Caco-2 (cell line): ENCODE measurements at regions not wholly inside any gene's neighbourhood (a gene's known extent, or its start where the extent isn't known, plus 50 kb on each side); places are given as distances from the start of the nearest gene placed in this dataset.
"Not testable (repeated sequence)": the region's sequence is repeated elsewhere in the genome, so short reads cannot be mapped to it uniquely, and the experiment has no call there.

Source experiments
- BruUV-seq: library from RNA; stranded (reverse); fragments of 400-500 nt; replicated peaks from 2 replicates; lab custom pipeline; 2021; lab: Mats Ljungman, UMichigan
- CTCF ChIA-PET: fragments of 300-600 bp; sonication (Branson Sonifier 250); formaldehyde crosslinking; loops from one replicate; lab custom pipeline; 2022; ENCODE audit warnings: antibody characterized with exemption; lab: Charles Lee
- POLR2A ChIA-PET: fragments of 300-600 bp; sonication (Branson Sonifier 250); formaldehyde crosslinking; loops from one replicate; lab custom pipeline; 2022; ENCODE audit warnings: antibody characterized with exemption; lab: Charles Lee
- DNase-seq, 2 experiments: peaks; one replicate each; pipeline versions ENCODE4 v3.0.0 to v3.0.0-alpha.2; 2020 to 2022
- H3K27me3 ChIP-seq: replicated peaks from 2 replicates; pipeline ENCODE4 v1.6.0; 2011; ENCODE audit warnings: low read length; ENCODE audit not compliant: control insufficient read depth, insufficient read depth
- H3K36me3 ChIP-seq: 2 replicates; pipeline ENCODE4 v1.5.1; 2011; ENCODE audit warnings: low read length; ENCODE audit not compliant: control insufficient read depth, insufficient read depth
- H3K4me1 ChIP-seq: fragments of 250-450 bp; sonication (Bioruptor Pico); 2 replicates; pipeline ENCODE4 v1.5.1; 2020; ENCODE audit warnings: mild to moderate bottlenecking
- H3K4me3 ChIP-seq: 2 replicates; pipeline ENCODE4 v1.5.1; 2011; ENCODE audit warnings: low read depth, mild to moderate bottlenecking, control low read depth, low read length
- H3K9me3 ChIP-seq: fragments of 250-450 bp; sonication (Bioruptor Pico); 2 replicates; pipeline ENCODE4 v1.5.1; 2020; ENCODE audit warnings: mild to moderate bottlenecking, moderate library complexity
- H3K27ac Mint-ChIP-seq: one replicate; pipeline ENCODE4 v1.8.0; 2022; ENCODE audit warnings: mixed read lengths; ENCODE audit not compliant: unreplicated experiment
- H3K27me3 Mint-ChIP-seq: one replicate; pipeline ENCODE4 v1.8.0; 2022; ENCODE audit warnings: mixed read lengths; ENCODE audit not compliant: insufficient read depth, unreplicated experiment
- H3K36me3 Mint-ChIP-seq: one replicate; pipeline ENCODE4 v1.8.0; 2022; ENCODE audit warnings: mild to moderate bottlenecking, mixed read lengths; ENCODE audit not compliant: insufficient read depth, unreplicated experiment
- H3K4me1 Mint-ChIP-seq: one replicate; pipeline ENCODE4 v1.8.0; 2022; ENCODE audit warnings: low read depth, mixed read lengths; ENCODE audit not compliant: unreplicated experiment
- H3K4me3 Mint-ChIP-seq: one replicate; pipeline ENCODE4 v1.8.0; 2022; ENCODE audit warnings: mild to moderate bottlenecking, moderate library complexity, mixed read lengths; ENCODE audit not compliant: unreplicated experiment
- H3K9me3 Mint-ChIP-seq: one replicate; pipeline ENCODE4 v1.8.0; 2022; ENCODE audit warnings: mixed read lengths; ENCODE audit not compliant: unreplicated experiment
- CTCF ChIP-seq, 2 experiments: fragments of 200-600 bp in 1 of 2; IDR thresholded peaks; 1 replicate in 1 of 2; 2 replicates in 1 of 2; pipeline versions ENCODE4 v1.5.1 to v1.8.0; 2011 to 2022; ENCODE audit warnings: antibody characterized with exemption in 1 of 2, control low read depth in 1 of 2, inconsistent platforms in 1 of 2, low read depth in 1 of 2, low read length in 1 of 2, mild to moderate bottlenecking in 1 of 2, moderate library complexity in 1 of 2; ENCODE audit not compliant: insufficient read depth in 1 of 2, severe bottlenecking in 1 of 2, unreplicated experiment in 1 of 2
- intact Hi-C: fragments of 100-400 bp; cut with micrococcal nuclease; formaldehyde crosslinking; loops from one replicate; pipeline ENCODE4 v1.10.0; 2022; ENCODE audit not compliant: unreplicated experiment

DNA sequence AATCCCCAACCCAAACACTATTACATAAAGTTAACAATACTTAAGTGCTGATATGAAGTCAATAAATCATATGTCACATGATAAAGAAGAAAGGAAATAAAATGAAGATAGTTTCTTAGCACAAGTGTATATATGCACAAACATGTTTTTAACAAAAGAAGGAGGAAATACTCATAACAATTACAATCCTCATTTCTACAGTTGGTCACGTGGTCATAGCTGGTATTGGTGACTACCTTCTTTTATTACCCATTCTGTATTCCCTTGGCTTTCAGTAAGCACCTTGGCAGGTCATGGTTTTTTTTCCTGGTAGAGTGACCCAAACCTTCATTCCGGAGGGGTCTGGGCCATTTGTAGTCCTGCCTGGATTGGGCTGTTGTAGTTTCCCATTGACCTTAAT, 137.1 kb upstream of the KCND3 start:
- CTCF ChIA-PET, result no interaction called here

GRCh38 chr1:112127606-112128005, 138.1 kb upstream of the KCND3 start:
- H3K36me3 Mint-ChIP-seq, H3K9me3 Mint-ChIP-seq, BruUV-seq, H3K4me1 ChIP-seq, CTCF ChIA-PET, H3K27me3 Mint-ChIP-seq, DNase-seq, H3K9me3 ChIP-seq, intact Hi-C loops, H3K4me1 Mint-ChIP-seq, H3K27ac Mint-ChIP-seq, H3K36me3 ChIP-seq, POLR2A ChIA-PET, H3K4me3 ChIP-seq, H3K4me3 Mint-ChIP-seq, H3K27me3 ChIP-seq: not testable (repeated sequence)

More for the DNA sequence above, 137.1 kb upstream of the KCND3 start:
- Histone ChIP-seq H3K4me3 (no peak overlapping the region), H3K36me3 (no peaks in the 10 kb centered on the region), H3K4me1 (no peaks in the 10 kb centered on the region), H3K27me3 (no peaks in the 10 kb centered on the region), H3K9me3 (no peaks in the 10 kb centered on the region)
- H3K27ac Mint-ChIP-seq, result no peak overlapping the region
- intact Hi-C loops, result no loop called here
- H3K4me1 Mint-ChIP-seq, result no peaks in the 10 kb centered on the region
- no peak overlapping the region for H3K4me3 Mint-ChIP-seq
- no peaks in the 10 kb centered on the region for H3K36me3 Mint-ChIP-seq
- BruUV-seq, result no TSS peak
- H3K27me3 Mint-ChIP-seq, result peaks cover 5% of the 10 kb centered on the region
- POLR2A ChIA-PET, result no interaction called here
- no peaks in the 10 kb centered on the region for H3K9me3 Mint-ChIP-seq
- no peak for TF ChIP-seq CTCF (IDR thresholded peaks at IDR 0.05; ENCODE audit: insufficient read depth in 1 of 2, low read depth in 1 of 2, low read length in 1 of 2, severe bottlenecking in 1 of 2, unreplicated experiment in 1 of 2)
- no peak for DNase-seq

- H3K27ac Mint-ChIP-seq, result no peak overlapping the region
- ChIA-PET CTCF (no interaction called here), POLR2A (no interaction called here)
- H3K4me3 Mint-ChIP-seq, result no peak overlapping the region
- BruUV-seq, result no TSS peak
- no peaks in the 10 kb centered on the region for H3K4me1 Mint-ChIP-seq
- no peaks in the 10 kb centered on the region for H3K9me3 Mint-ChIP-seq
- no peaks in the 10 kb centered on the region for H3K4me1 ChIP-seq
- H3K4me3 ChIP-seq, result no peak overlapping the region
- no peaks in the 10 kb centered on the region for H3K36me3 ChIP-seq
- intact Hi-C loops, result no loop called here
- no peaks in the 10 kb centered on the region for H3K36me3 Mint-ChIP-seq
- no peaks in the 10 kb centered on the region for H3K27me3 ChIP-seq
- H3K9me3 ChIP-seq, result no peaks in the 10 kb centered on the region
- H3K27me3 Mint-ChIP-seq, result peaks cover 12% of the 10 kb centered on the region
- no peak for DNase-seq
- no peak for TF ChIP-seq CTCF (IDR thresholded peaks at IDR 0.05; ENCODE audit: insufficient read depth in 1 of 2, low read depth in 1 of 2, low read length in 1 of 2, severe bottlenecking in 1 of 2, unreplicated experiment in 1 of 2)
Measured at GRCh38 chr1:112133487-112133886, 144.0 kb upstream of the KCND3 start.

GRCh38 chr1:112140743-112141142, 151.3 kb upstream of the KCND3 start:
- H3K36me3 ChIP-seq, result no peaks in the 10 kb centered on the region
- H3K4me1 Mint-ChIP-seq, result no peaks in the 10 kb centered on the region
- no TSS peak for BruUV-seq
- intact Hi-C loops, result no loop called here
- DNase-seq, result no peak
- H3K4me1 ChIP-seq, result no peaks in the 10 kb centered on the region
- no peak overlapping the region for H3K4me3 ChIP-seq
- TF ChIP-seq CTCF (IDR thresholded peaks at IDR 0.05; ENCODE audit: insufficient read depth in 1 of 2, low read depth in 1 of 2, low read length in 1 of 2, severe bottlenecking in 1 of 2, unreplicated experiment in 1 of 2), result no peak
- H3K4me3 Mint-ChIP-seq, result no peak overlapping the region
- peaks cover 18% of the 10 kb centered on the region for H3K27me3 Mint-ChIP-seq
- POLR2A ChIA-PET, result no interaction called here
- no peaks in the 10 kb centered on the region for H3K9me3 Mint-ChIP-seq
- CTCF ChIA-PET, result no interaction called here
- no peaks in the 10 kb centered on the region for H3K36me3 Mint-ChIP-seq
- H3K27me3 ChIP-seq, result no peaks in the 10 kb centered on the region
- H3K9me3 ChIP-seq, result no peaks in the 10 kb centered on the region
- no peak overlapping the region for H3K27ac Mint-ChIP-seq
